ENCODE measurements at regions not wholly inside any gene's neighbourhood (a gene's known extent, or its start where the extent isn't known, plus 50 kb on each side); places are given as distances from the start of the nearest gene placed in this dataset.

DNA sequence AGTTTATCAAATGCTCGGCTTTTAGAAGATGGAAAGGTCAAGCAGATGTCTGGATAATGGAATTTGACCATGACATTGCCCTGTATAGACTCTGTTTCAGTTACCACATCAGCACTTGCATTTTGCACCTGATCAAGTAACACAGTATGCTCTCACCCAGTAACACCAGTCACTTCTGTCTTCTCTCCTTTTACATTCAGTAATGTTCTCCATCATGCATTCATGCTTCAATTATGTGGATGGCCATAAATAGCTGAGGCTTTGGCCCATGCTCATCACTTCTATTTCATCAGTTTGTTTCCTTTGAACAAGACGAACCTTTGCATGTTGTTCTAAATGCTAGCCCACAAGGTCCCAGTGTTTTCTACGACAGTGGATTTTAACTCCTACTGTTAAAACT lies 322.9 kb upstream of the ACVR2A start:
- TF ChIP-seq CTCF (IDR thresholded peaks at IDR 0.05) (no peak), POLR2A (IDR thresholded peaks at IDR 0.05) (no peak)
